Aorta (tissue), 5 donors: ENCODE measurements at regions not wholly inside any gene's neighbourhood (a gene's known extent, or its start where the extent isn't known, plus 50 kb on each side); places are given as distances from the start of the nearest gene placed in this dataset.

ENCODE experiments used
- ATAC-seq: fragments of 200-7000 bp; cut with Tn5 transposase; one replicate; pipeline ENCODE4 v1.9.1; 2022; ENCODE audit warnings: moderate library complexity; ENCODE audit not compliant: low FRiP score
- DNase-seq, 2 donors: peaks; one replicate each; pipeline ENCODE4 v3.0.0-alpha.2; 2020
- H3K27ac ChIP-seq, 2 donors: one replicate each; pipeline ENCODE4 v1.5.1; 2013; ENCODE audit warnings: low read length in 2 of 2, mild to moderate bottlenecking in 2 of 2, moderate library complexity in 2 of 2, control low read depth in 1 of 2, inconsistent platforms in 1 of 2, low read depth in 1 of 2
- H3K27me3 ChIP-seq, 2 donors: one replicate each; pipeline ENCODE4 v1.6.1; 2013; ENCODE audit warnings: control low read depth in 1 of 2, low read length in 1 of 2, mild to moderate bottlenecking in 1 of 2, moderate library complexity in 1 of 2; ENCODE audit not compliant: insufficient read depth in 2 of 2, control insufficient read depth in 1 of 2
- H3K36me3 ChIP-seq, 2 donors: one replicate each; pipeline ENCODE4 v1.6.1; 2013; ENCODE audit warnings: control low read depth in 1 of 2, low read length in 1 of 2, mild to moderate bottlenecking in 1 of 2; ENCODE audit not compliant: insufficient read depth in 2 of 2, control insufficient read depth in 1 of 2
- H3K4me1 ChIP-seq, 2 donors: one replicate each; pipeline ENCODE4 v1.6.1; 2013; ENCODE audit warnings: low read length in 2 of 2, control low read depth in 1 of 2, mild to moderate bottlenecking in 1 of 2, moderate library complexity in 1 of 2; ENCODE audit not compliant: insufficient read depth in 2 of 2, control insufficient read depth in 1 of 2
- H3K4me3 ChIP-seq, 2 donors: one replicate each; pipeline ENCODE4 v1.5.1; 2013; ENCODE audit warnings: low read length in 2 of 2, control low read depth in 1 of 2, mild to moderate bottlenecking in 1 of 2
- H3K9me3 ChIP-seq: one replicate; pipeline ENCODE4 v1.6.1; 2013; ENCODE audit warnings: mild to moderate bottlenecking, low read length; ENCODE audit not compliant: control insufficient read depth
- WGBS, 2 donors: extraction: QIAGEN DNeasy Blood & Tissue Kit; methylation state at CpG; one replicate each; pipeline ENCODE4 v1.1.7; 2013; 5-methylcytosine and 5-hydroxymethylcytosine counted together
- intact Hi-C, 2 donors: fragments of 100-400 bp; cut with DNase I; formaldehyde crosslinking; loops; one replicate each; pipeline versions ENCODE4 v1.14.2 to v1.15.0; 2022
- donor health status: healthy with polysubstance abuse.
- donor health status: Bipolar disorder and iron deficiency.
- donor health status: DM: no; HTN: no; CAD: no.
- donor health status: DM: no; HTN: no; CAD: no.
- donor health status: DM: yes; HTN: yes; CAD: no.

DNA sequence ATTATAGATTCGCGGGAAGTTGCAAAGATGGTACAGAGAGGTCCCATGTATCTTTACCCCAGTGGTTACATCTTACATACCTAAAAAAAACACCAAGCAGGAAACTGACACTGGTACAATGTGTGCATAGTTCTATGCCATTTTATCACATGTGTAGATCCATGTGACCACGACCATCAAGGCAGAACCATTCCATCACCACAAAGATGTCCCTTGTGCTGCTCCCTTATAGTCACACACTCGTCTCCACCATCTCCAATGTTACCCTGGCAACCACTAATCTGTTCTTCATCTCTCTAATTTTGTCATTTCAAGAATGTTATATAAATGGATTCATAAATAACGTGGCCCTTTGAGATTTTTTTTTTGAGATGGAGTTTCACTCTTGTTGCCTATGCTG, 156.9 kb upstream of the MAGI3 start:
- H3K36me3 ChIP-seq = no peaks in the 10 kb centered on the region
- 88 to 90% methylated on average over 5 of the region's 5 CpGs for WGBS, 2 donors
- no peak for DNase-seq

DNA sequence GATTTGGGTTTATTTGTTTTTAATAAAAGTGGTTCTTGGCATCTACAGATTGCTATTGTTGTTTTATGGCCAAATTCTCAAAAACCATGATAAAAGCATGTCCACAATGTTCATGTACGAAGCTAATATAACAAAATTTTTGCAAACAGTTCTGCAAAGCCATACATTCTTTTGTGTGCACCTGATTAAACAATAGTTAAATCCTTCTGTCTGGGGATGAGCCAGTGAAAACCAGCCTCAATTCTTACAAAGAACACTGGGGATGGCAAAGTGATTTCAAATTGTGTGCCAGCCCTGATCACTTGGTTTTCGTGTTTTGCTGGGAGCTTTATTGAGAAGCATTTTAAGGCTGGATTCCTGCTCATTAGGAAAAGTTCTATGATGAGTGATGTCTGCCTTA, 149.1 kb upstream of the MAGI3 start:
- H3K4me1 ChIP-seq = no peaks in the 10 kb centered on the region
- H3K27me3 ChIP-seq = no peaks in the 10 kb centered on the region
- WGBS, 2 donors = 0 to 5% methylated on average over 2 of the region's 2 CpGs
- H3K9me3 ChIP-seq = no peaks in the 10 kb centered on the region
- no peaks in the 10 kb centered on the region for H3K36me3 ChIP-seq
- intact Hi-C loops = no loop called here
- DNase-seq (no peak), ATAC-seq (no peak)
- no peak overlapping the region for H3K27ac ChIP-seq
- H3K4me3 ChIP-seq = no peak overlapping the region

More for the DNA sequence above, 156.9 kb upstream of the MAGI3 start:
- no peaks in the 10 kb centered on the region for H3K27me3 ChIP-seq
- H3K9me3 ChIP-seq = no peaks in the 10 kb centered on the region
- no peaks in the 10 kb centered on the region for H3K4me1 ChIP-seq
- no peak for ATAC-seq
- H3K27ac ChIP-seq = no peak overlapping the region
- intact Hi-C loops = no loop called here
- no peak overlapping the region for H3K4me3 ChIP-seq

DNA sequence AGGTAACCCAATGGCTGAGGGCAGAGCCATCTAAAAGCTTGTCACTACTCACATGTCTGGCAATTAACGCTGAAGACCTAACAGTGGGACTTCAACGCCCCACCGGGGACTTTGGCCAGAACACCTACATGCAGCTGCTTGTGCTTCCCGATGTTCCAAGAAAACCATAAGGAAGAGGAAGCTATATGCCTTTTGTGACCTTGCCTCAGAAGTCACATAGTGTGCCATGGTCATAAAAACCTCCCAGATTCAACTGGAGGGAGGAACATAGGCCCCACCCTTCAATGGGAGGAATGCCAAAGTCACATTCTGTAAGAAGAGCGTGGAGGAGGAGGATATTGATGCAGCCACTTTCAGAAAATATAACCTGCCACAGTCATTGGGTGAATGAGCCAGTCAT, 147.8 kb upstream of the MAGI3 start:
- intact Hi-C loops = no loop called here
- H3K36me3 ChIP-seq = no peaks in the 10 kb centered on the region
- no peak overlapping the region for H3K4me3 ChIP-seq
- no peak for ATAC-seq
- WGBS, 2 donors = 70 to 78% methylated on average over 5 of the region's 5 CpGs
- H3K27me3 ChIP-seq = no peaks in the 10 kb centered on the region
- no peak overlapping the region for H3K27ac ChIP-seq
- H3K9me3 ChIP-seq = no peaks in the 10 kb centered on the region
- H3K4me1 ChIP-seq = no peaks in the 10 kb centered on the region
- no peak for DNase-seq

DNA sequence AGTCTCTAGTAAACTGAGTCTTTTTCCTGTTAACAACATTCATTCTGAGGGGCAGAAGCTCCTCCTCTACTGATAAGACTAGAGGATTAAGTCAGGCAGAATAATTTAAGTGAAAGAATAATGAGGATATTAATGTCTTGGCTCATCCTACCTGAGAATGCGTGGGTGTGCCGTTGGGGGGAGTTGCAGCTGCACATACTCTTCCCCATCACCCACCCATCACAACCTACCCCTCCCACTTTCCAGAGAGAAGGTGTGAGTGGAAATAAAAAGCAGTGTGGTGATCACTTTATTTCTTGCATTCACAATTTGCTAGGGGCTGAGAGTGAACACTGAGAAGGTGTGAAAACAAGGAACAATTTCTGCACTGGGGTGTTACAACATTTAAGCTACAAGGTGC, 146.8 kb upstream of the MAGI3 start:
- ATAC-seq = no peak
- H3K27ac ChIP-seq = no peak overlapping the region
- WGBS, 2 donors = 83 to 90% methylated on average over 2 of the region's 2 CpGs
- intact Hi-C loops = no loop called here
- H3K27me3 ChIP-seq = no peaks in the 10 kb centered on the region
- DNase-seq = no peak
- H3K36me3 ChIP-seq = no peaks in the 10 kb centered on the region
- no peaks in the 10 kb centered on the region for H3K4me1 ChIP-seq
- H3K9me3 ChIP-seq = no peaks in the 10 kb centered on the region
- H3K4me3 ChIP-seq = no peak overlapping the region

DNA sequence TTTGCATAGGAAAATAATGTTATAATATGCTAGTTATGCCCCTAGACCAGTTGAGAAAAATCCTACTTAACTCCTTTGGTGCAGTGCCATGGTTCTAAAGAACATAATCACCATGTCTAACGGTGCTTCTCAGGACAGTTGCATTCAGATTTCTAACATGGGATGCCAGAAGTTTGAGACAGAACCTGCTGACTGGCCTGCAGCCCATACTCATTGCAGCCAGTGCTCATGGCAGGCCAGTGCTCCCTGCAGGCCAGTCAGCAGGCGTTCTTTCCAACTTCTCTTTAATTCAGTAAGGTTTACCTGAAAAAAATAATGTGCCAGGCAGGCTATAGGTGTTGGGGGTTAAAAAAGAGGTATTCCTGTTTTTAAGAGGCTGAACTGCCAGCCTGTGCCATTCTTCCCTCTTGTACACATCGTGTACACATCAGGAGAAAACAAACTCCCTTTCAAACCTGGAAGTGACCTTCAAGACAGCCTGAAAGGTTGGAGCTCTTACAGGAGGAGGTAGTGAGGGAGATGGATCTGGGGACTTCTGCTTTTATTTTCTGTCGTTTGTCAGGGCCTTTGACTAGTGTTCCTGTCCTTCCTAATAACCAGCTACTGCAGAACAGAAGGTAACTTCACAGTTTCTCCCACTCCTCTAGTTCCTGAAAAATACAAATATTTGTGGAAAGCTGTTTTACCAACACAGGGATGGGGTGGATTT, 146.0 kb upstream of the MAGI3 start:
- Histone ChIP-seq H3K27ac (no peak overlapping the region), H3K9me3 (no peaks in the 10 kb centered on the region), H3K27me3 (no peaks in the 10 kb centered on the region), H3K4me3 (no peak overlapping the region), H3K4me1 (no peaks in the 10 kb centered on the region), H3K36me3 (no peaks in the 10 kb centered on the region)
- WGBS, 2 donors = 51 to 52% methylated on average over 4 of the region's 4 CpGs
- DNase-seq (no peak), ATAC-seq (no peak)
- intact Hi-C loops = no loop called here

DNA sequence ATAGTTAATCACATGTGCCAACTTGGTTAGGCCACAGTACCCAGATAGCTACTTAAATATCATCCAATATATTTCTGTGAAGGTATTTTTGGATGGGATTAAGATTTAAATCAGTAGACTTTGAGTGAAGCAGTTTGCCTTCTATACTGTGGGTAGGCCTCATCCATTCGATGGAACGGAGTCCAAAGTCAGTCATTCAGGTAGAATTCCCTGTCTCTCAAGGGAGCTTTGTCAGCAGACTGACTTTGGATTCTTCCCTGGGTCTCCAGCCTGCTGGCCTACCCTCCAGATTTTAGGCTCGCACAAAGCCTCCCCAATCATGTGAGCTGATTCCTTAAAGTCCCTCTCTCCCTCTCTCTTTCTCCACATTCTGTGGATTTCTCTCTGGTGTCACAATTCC, 145.1 kb upstream of the MAGI3 start:
- no peak for ATAC-seq
- DNase-seq = no peak
- Histone ChIP-seq H3K4me1 (no peaks in the 10 kb centered on the region), H3K4me3 (no peak overlapping the region), H3K9me3 (no peaks in the 10 kb centered on the region), H3K27ac (no peak overlapping the region), H3K27me3 (no peaks in the 10 kb centered on the region), H3K36me3 (no peaks in the 10 kb centered on the region)
- WGBS, 2 donors = 95 to 96% methylated on average over 3 of the region's 3 CpGs
- intact Hi-C loops = no loop called here

DNA sequence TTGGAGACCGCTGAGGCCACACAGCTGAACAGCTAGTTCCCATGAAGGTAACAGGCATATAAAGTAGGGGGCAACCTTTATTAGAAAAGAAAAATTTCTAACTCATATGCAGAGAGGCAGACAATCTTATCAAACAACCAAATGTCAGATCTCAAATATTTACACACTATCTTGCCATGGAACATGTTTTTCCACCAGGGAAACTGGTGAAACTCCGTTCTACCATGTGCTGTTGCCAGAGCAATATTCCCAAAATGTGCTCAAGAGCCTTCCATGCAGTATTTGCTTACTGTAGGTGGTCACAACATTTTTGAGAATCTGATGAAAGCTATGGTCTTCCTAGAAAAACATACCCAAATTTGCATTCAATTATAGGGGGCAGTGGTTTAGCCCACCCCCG, 143.4 kb upstream of the MAGI3 start:
- no peak for ATAC-seq
- WGBS, 2 donors = 84 to 93% methylated on average over 3 of the region's 3 CpGs
- no peak for DNase-seq
- H3K36me3 ChIP-seq = no peaks in the 10 kb centered on the region
- no peak overlapping the region for H3K4me3 ChIP-seq
- intact Hi-C loops = no loop called here
- no peak overlapping the region for H3K27ac ChIP-seq
- no peaks in the 10 kb centered on the region for H3K9me3 ChIP-seq
- H3K4me1 ChIP-seq = no peaks in the 10 kb centered on the region
- no peaks in the 10 kb centered on the region for H3K27me3 ChIP-seq

DNA sequence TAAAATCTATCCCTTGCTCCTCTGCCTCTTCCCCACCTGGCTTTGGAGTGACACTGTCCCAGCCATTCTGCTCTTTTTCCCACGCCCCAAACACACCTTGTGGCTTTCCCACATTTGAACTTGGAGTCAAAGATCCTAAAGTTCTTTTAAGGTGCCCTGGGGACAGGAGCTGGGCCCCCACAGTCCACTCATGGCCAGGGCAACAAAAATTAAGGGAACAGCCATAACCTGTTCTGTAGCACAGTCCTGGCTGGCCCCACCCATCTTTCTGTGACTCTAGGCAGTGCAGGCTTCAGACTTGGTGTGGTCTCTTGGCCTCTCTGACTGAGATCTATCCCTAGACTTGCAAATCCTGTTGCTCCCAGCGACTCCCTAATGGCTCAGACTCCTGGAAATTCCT, 143.0 kb upstream of the MAGI3 start:
- no peak for DNase-seq
- H3K36me3 ChIP-seq = no peaks in the 10 kb centered on the region
- no peaks in the 10 kb centered on the region for H3K9me3 ChIP-seq
- intact Hi-C loops = no loop called here
- no peaks in the 10 kb centered on the region for H3K27me3 ChIP-seq
- no peak overlapping the region for H3K4me3 ChIP-seq
- no peaks in the 10 kb centered on the region for H3K4me1 ChIP-seq
- 95% methylated on average over 2 of the region's 2 CpGs for WGBS, 2 donors
- ATAC-seq = no peak
- no peak overlapping the region for H3K27ac ChIP-seq

DNA sequence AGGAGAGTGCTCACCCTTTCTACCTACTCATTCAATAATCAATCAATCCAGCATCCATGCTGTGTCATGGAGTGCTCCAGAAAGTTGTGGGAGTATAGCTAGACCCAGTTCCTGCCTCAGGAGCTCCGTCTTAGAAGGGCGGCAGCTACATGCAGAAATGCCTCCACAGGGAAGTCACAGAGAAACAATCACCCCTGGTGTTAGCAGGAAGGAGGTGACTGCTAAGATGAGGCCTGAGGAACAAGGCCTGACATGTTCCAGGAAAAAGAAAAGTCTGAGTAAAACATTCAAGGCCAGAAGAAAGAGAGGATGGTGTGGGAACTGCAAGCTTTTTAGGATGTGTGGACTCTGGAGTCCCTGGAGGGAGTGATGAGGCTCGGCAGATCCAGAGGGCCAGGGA, 142.5 kb upstream of the MAGI3 start:
- 92 to 93% methylated on average over 3 of the region's 3 CpGs for WGBS, 2 donors
- intact Hi-C loops = no loop called here
- ATAC-seq = no peak

More for the DNA sequence above, 142.5 kb upstream of the MAGI3 start:
- Histone ChIP-seq H3K36me3 (no peaks in the 10 kb centered on the region), H3K27me3 (no peaks in the 10 kb centered on the region), H3K27ac (no peak overlapping the region), H3K9me3 (no peaks in the 10 kb centered on the region), H3K4me1 (no peaks in the 10 kb centered on the region), H3K4me3 (no peak overlapping the region)
- no peak for DNase-seq
